DND-41 (cell line): ENCODE measurements at regions not wholly inside any gene's neighbourhood (a gene's known extent, or its start where the extent isn't known, plus 50 kb on each side); places are given as distances from the start of the nearest gene placed in this dataset.

Experiments used
- EZH2 ChIP-seq: IDR thresholded peaks from 3 replicates; pipeline ENCODE4 v1.6.1; 2012; ENCODE audit warnings: borderline replicate concordance, low read depth, mild to moderate bottlenecking, moderate library complexity, low read length, inconsistent platforms; ENCODE audit not compliant: severe bottlenecking
- TF ChIP-seq, protein P1 (sequence below): IDR thresholded peaks from 2 replicates; pipeline ENCODE4 v1.5.1; 2012; ENCODE audit warnings: borderline replicate concordance, low read length, moderate library complexity, mild to moderate bottlenecking; ENCODE audit not compliant: poor library complexity, severe bottlenecking; ENCODE audit errors: extremely low read depth

DNA sequence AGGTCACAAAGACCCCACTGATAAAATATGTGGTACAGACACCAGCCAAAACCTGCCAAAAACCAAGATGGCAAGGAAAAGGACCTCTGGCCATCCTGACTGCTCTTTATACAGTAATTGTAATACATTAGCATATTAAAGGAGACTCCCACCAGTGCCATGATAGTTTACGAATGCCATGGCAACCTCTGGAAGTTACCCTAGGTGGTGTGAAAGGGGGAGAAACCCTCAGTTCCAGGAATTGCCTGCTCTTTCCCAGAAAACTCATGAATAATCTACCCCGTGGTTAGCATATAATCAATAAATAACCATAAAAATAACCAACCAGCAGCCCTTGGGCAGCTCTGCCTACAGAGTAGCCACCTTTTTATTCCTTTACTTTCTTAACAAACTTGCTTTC lies 129.8 kb upstream of the EPB41L3 start:
- TF ChIP-seq, protein P1, sequence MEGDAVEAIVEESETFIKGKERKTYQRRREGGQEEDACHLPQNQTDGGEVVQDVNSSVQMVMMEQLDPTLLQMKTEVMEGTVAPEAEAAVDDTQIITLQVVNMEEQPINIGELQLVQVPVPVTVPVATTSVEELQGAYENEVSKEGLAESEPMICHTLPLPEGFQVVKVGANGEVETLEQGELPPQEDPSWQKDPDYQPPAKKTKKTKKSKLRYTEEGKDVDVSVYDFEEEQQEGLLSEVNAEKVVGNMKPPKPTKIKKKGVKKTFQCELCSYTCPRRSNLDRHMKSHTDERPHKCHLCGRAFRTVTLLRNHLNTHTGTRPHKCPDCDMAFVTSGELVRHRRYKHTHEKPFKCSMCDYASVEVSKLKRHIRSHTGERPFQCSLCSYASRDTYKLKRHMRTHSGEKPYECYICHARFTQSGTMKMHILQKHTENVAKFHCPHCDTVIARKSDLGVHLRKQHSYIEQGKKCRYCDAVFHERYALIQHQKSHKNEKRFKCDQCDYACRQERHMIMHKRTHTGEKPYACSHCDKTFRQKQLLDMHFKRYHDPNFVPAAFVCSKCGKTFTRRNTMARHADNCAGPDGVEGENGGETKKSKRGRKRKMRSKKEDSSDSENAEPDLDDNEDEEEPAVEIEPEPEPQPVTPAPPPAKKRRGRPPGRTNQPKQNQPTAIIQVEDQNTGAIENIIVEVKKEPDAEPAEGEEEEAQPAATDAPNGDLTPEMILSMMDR: no peak
- no peak for TF ChIP-seq EZH2
